ENCODE measurements at regions not wholly inside any gene's neighbourhood (a gene's known extent, or its start where the extent isn't known, plus 50 kb on each side); places are given as distances from the start of the nearest gene placed in this dataset.

- Histone ChIP-seq H3K56ac (ENCODE audit: insufficient read length, low read depth, low read length) (no peak overlapping the region), H2BK12ac (ENCODE audit: insufficient read length, low read depth, low read length) (no peak overlapping the region), H2BK120ac (ENCODE audit: low read depth, low read length, poor library complexity, severe bottlenecking) (no peak overlapping the region), H2AK5ac (ENCODE audit: insufficient read length, low read length) (no peak overlapping the region), H3K23me2 (ENCODE audit: insufficient read length, low read depth, low read length, poor library complexity, severe bottlenecking) (no peaks in the 10 kb centered on the region), H4K20me1 (ENCODE audit: control insufficient read depth, insufficient read depth, insufficient read length) (no peaks in the 10 kb centered on the region), H3K79me2 (ENCODE audit: insufficient read depth, low read length) (no peaks in the 10 kb centered on the region; the same call in 1 of the 2 replicates), H4K8ac (replicated peaks; ENCODE audit: insufficient read length, low read depth, low read length) (no peak overlapping the region), H3T11ph (ENCODE audit: low read length) (no peak overlapping the region), H3K27ac (ENCODE audit: insufficient read length, low read depth, low read length) (no peak overlapping the region), H2AFZ (ENCODE audit: low read length) (no peak overlapping the region), H3K9ac (ENCODE audit: extremely low read depth, insufficient read length, low read length) (no peak overlapping the region), H3K4ac (ENCODE audit: low read depth, low read length) (no peak overlapping the region), H3K9me3 (ENCODE audit: control insufficient read depth, low read depth, low read length) (no peaks in the 10 kb centered on the region), H3K18ac (ENCODE audit: insufficient read length, low read depth, low read length) (no peak overlapping the region), H3K79me1 (ENCODE audit: insufficient read depth, low read depth, low read length, poor library complexity, severe bottlenecking) (no peaks in the 10 kb centered on the region), H4K91ac (ENCODE audit: insufficient read length, low read depth, low read length) (no peak overlapping the region), H2BK20ac (ENCODE audit: low read depth, low read length, poor library complexity, severe bottlenecking) (no peak overlapping the region), H3K14ac (ENCODE audit: insufficient read depth, low read length) (no peak overlapping the region), H4K5ac (ENCODE audit: insufficient read length, low read depth, low read length) (no peak overlapping the region), H3K4me2 (ENCODE audit: insufficient read depth, insufficient read length, low read length) (no peak overlapping the region), H3K27me3 (ENCODE audit: insufficient read depth, low read length) (no peaks in the 10 kb centered on the region), H2BK5ac (ENCODE audit: insufficient read length, low read length) (no peak overlapping the region), H3K23ac (ENCODE audit: insufficient read length, low read depth, low read length) (no peak overlapping the region), H2BK15ac (ENCODE audit: low read depth, low read length) (no peak overlapping the region), H3K4me1 (ENCODE audit: insufficient read depth, low read length) (no peaks in the 10 kb centered on the region)
- WGBS (ENCODE audit: extremely low coverage, insufficient read length, low lambda C conversion rate): no CpG with 5 or more reads among the region's 4 CpGs
- no peak for DNase-seq
- Mint-ChIP-seq H3K36me3 (ENCODE audit: insufficient read depth in 1 of 3, low read depth in 3 of 3) (no peaks in the 10 kb centered on the region), H3K4me3 (no peak overlapping the region), H3K4me1 (peaks cover 10 to 11% of the 10 kb centered on the region in 2 experiments), H3K27ac (no peak overlapping the region), H3K27me3 (ENCODE audit: low read depth) (no peaks in the 10 kb centered on the region; the same call in 1 of the 2 replicates), H3K9me3 (no peaks in the 10 kb centered on the region)
- no peak for TF ChIP-seq CTCF (conservative IDR thresholded peaks at IDR 0.05)
Measured at GRCh38 chr2:66775730-66776422, 341.0 kb downstream of the MEIS1 start.

Measured in H9 (cell line).